ENCODE measurements at regions not wholly inside any gene's neighbourhood (a gene's known extent, or its start where the extent isn't known, plus 50 kb on each side); places are given as distances from the start of the nearest gene placed in this dataset.

- TF ChIP-seq CTCF (IDR thresholded peaks at IDR 0.05) (no peak), POLR2A (IDR thresholded peaks at IDR 0.05) (no peak)
Measured at GRCh38 chr13:112132619-112133018, 65.7 kb downstream of the SOX1 start.

Data from thyroid gland (tissue), 4 donors.